ENCODE measurements at regions not wholly inside any gene's neighbourhood (a gene's known extent, or its start where the extent isn't known, plus 50 kb on each side); places are given as distances from the start of the nearest gene placed in this dataset.
"Not testable (repeated sequence)": the region's sequence is repeated elsewhere in the genome, so short reads cannot be mapped to it uniquely, and the experiment has no call there.

DNA sequence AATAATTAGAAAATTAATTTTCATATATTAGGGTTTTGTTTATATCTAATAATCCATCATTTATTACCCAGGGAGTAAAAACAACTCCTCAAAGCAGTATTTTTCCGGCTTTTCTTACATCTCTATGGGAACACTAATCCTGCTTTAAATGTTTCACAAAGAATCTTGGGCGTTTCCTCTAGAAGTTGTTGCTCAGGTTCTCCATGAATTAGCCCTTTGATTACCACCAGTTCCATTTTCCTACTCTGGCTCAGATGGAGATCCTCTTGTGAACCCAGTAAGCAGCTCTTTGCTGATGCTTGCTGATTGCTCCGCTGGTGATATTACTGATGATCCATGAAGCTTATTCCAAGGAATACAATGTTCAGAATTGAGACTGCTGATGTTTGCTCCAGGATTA, 78.5 kb upstream of the PKP2 start:
- no peaks in the 10 kb centered on the region for H3K27me3 Mint-ChIP-seq (ENCODE audit: insufficient read depth, unreplicated experiment)
- H3K4me1 Mint-ChIP-seq (ENCODE audit: insufficient read depth, unreplicated experiment) = no peaks in the 10 kb centered on the region
- H3K4me3 Mint-ChIP-seq (ENCODE audit: unreplicated experiment) = no peak overlapping the region
- H3K36me3 Mint-ChIP-seq (ENCODE audit: insufficient read depth, unreplicated experiment) = no peaks in the 10 kb centered on the region
- H3K27ac Mint-ChIP-seq (ENCODE audit: low read depth, unreplicated experiment) = no peak overlapping the region
- ChIA-PET POLR2A (no interaction called here), CTCF (interaction anchor here (0.7 to 1.6 kb wide), 3 partner anchors 10 to 467 kb away, joined by 3 to 4 read pairs (median 4); no protein-coding TSS in a partner anchor)
- TF ChIP-seq, protein P1, sequence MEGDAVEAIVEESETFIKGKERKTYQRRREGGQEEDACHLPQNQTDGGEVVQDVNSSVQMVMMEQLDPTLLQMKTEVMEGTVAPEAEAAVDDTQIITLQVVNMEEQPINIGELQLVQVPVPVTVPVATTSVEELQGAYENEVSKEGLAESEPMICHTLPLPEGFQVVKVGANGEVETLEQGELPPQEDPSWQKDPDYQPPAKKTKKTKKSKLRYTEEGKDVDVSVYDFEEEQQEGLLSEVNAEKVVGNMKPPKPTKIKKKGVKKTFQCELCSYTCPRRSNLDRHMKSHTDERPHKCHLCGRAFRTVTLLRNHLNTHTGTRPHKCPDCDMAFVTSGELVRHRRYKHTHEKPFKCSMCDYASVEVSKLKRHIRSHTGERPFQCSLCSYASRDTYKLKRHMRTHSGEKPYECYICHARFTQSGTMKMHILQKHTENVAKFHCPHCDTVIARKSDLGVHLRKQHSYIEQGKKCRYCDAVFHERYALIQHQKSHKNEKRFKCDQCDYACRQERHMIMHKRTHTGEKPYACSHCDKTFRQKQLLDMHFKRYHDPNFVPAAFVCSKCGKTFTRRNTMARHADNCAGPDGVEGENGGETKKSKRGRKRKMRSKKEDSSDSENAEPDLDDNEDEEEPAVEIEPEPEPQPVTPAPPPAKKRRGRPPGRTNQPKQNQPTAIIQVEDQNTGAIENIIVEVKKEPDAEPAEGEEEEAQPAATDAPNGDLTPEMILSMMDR (IDR thresholded peaks at IDR 0.05; ENCODE audit: unreplicated experiment) = no peak
- no peaks in the 10 kb centered on the region for H3K9me3 Mint-ChIP-seq (ENCODE audit: unreplicated experiment)
- intact Hi-C loops (cut with micrococcal nuclease) = no loop called here
- BruUV-seq (replicated peaks) = no TSS peak
- no peak for DNase-seq (ENCODE audit: unreplicated experiment)

DNA sequence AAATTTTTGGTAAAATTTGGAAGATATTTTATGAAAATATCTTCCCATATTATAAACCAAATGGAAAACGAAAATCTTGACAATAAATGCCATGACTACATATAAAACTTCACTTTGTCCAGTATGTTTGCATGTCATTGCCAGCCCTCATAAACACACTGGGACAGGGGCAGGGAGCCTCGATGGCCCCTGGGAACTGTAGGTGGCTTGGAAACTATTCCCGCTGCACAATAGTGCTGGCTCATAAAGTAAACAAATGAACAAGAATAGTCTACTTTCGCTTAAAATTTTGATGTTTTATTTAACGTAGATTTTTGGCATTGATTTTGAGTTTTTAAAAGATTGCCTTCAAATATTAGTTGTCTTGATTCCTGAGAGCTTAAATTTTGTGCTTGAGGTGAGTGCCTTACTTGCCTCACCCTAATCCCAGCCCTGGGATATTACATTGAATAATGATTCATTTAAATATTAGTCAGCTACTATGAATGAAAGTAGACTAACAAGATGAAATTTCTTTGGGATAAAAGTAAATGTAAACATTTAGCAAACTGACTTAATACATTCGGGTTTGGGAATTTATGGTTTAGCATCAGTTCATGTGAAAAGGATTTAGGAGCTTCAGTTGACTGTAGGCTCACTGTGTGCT, 74.0 kb upstream of the PKP2 start:
- Mint-ChIP-seq H3K27ac (ENCODE audit: low read depth, unreplicated experiment) (no peak overlapping the region), H3K36me3 (ENCODE audit: insufficient read depth, unreplicated experiment) (no peaks in the 10 kb centered on the region), H3K9me3 (ENCODE audit: unreplicated experiment) (no peaks in the 10 kb centered on the region), H3K4me1 (ENCODE audit: insufficient read depth, unreplicated experiment) (no peaks in the 10 kb centered on the region), H3K27me3 (ENCODE audit: insufficient read depth, unreplicated experiment) (no peaks in the 10 kb centered on the region), H3K4me3 (ENCODE audit: unreplicated experiment) (no peak overlapping the region)
- POLR2A ChIA-PET = no interaction called here
- CTCF ChIA-PET = interaction anchor here (0.6 to 1.2 kb wide), 3 partner anchors 9 to 1052 kb away, joined by 3 to 6 read pairs (median 4); partner anchors contain the start of gene ALG10
- intact Hi-C loops (cut with micrococcal nuclease) = no loop called here
- no TSS peak for BruUV-seq (replicated peaks)
- TF ChIP-seq, protein P1 (IDR thresholded peaks at IDR 0.05; ENCODE audit: unreplicated experiment) = no peak
- no peak for DNase-seq (ENCODE audit: unreplicated experiment)

DNA sequence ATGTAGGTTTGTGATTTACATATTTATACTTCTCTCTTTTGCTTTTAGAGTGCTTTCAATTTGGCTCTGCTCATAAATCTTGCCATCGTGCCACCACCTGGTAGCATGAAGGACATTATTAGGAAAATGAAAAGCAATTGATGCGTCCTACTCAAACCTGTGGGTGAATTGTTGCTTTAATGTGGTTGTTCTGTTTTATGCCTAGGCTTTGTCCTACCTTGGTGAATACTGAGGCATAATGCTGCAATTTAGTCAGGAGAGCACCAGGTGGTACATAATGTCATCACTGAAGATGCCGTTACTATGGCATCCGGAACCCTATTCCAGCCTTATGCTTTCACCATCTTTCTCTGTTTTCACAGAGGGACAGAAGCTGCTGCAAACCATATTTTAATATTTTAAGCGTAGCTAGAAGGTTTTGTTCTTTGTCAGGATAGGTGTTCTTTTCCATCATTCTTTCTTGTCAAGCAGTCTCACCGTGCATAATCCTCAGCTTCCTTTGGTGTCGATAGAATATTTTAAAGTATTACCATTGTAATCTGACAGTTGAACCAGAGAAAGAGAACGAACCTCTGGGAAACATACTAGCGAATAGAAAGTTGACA, 68.5 kb upstream of the PKP2 start:
- Mint-ChIP-seq H3K9me3 (ENCODE audit: unreplicated experiment) (no peaks in the 10 kb centered on the region), H3K36me3 (ENCODE audit: insufficient read depth, unreplicated experiment) (no peaks in the 10 kb centered on the region), H3K27ac (ENCODE audit: low read depth, unreplicated experiment) (no peak overlapping the region), H3K4me3 (ENCODE audit: unreplicated experiment) (no peak overlapping the region), H3K27me3 (ENCODE audit: insufficient read depth, unreplicated experiment) (no peaks in the 10 kb centered on the region), H3K4me1 (ENCODE audit: insufficient read depth, unreplicated experiment) (no peaks in the 10 kb centered on the region)
- TF ChIP-seq, protein P1 (IDR thresholded peaks at IDR 0.05; ENCODE audit: unreplicated experiment) = no peak
- ChIA-PET POLR2A (no interaction called here), CTCF (interaction anchor here (1.0 to 2.2 kb wide), 2 partner anchors 10 to 17 kb away, joined by 4 to 7 read pairs; no protein-coding TSS in a partner anchor)
- intact Hi-C loops (cut with micrococcal nuclease) = no loop called here
- DNase-seq (ENCODE audit: unreplicated experiment) = no peak
- no TSS peak for BruUV-seq (replicated peaks)

DNA sequence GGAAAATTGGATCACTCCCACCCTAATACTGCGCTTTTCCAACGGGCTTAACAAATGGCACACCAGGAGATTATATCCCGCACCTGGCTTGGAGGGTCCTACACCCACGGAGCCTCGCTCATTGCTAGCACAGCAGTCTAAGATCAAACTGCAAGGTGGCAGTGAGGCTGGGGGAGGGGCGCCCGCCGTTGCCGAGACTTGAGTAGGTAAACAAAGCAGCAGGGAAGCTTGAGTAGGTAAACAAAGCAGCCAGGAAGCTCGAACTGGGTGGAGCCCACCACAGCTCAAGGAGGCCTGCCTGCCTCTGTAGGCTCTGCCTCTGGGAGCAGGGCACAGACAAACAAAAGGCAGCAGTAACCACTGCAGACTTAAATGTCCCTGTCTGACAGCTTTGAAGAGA, 59.8 kb upstream of the PKP2 start:
- peaks cover 12% of the 10 kb centered on the region for H3K27me3 Mint-ChIP-seq (ENCODE audit: insufficient read depth, unreplicated experiment)
- CTCF ChIA-PET = interaction anchor here (1.1 to 2.5 kb wide), 2 partner anchors 8 to 200 kb away, joined by 3 to 6 read pairs; no protein-coding TSS in a partner anchor
- DNase-seq (ENCODE audit: unreplicated experiment); H3K36me3 Mint-ChIP-seq (ENCODE audit: insufficient read depth, unreplicated experiment); H3K4me3 Mint-ChIP-seq (ENCODE audit: unreplicated experiment); intact Hi-C loops (cut with micrococcal nuclease); BruUV-seq (replicated peaks); H3K9me3 Mint-ChIP-seq (ENCODE audit: unreplicated experiment); H3K4me1 Mint-ChIP-seq (ENCODE audit: insufficient read depth, unreplicated experiment); H3K27ac Mint-ChIP-seq (ENCODE audit: low read depth, unreplicated experiment); POLR2A ChIA-PET: not testable (repeated sequence)
